ENCODE measurements at regions not wholly inside any gene's neighbourhood (a gene's known extent, or its start where the extent isn't known, plus 50 kb on each side); places are given as distances from the start of the nearest gene placed in this dataset.
"Not testable (repeated sequence)": the region's sequence is repeated elsewhere in the genome, so short reads cannot be mapped to it uniquely, and the experiment has no call there.

DNA sequence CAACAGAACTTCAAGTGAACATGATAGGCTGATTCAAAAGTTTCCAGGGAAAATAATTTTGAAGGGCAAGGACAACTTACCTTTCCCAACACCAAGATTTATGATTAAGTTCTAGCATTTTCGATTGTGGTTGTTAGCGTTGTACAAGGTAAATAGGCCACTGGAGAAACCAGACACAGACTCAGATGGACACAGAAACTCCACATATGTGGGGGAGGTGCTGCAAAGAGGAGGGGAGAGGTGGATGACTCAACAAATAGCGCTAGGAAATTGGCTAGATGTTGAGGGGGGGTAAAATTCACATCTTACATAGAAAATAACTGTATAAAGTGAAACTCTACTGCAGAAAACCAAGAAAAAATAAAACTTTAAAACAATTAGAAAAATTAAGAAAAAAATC is 564.4 kb downstream of the MATN1 start:
- H3K4me1 ChIP-seq: no peaks in the 10 kb centered on the region
- ATAC-seq: no peak
- peaks cover 19% of the 10 kb centered on the region for H3K27me3 ChIP-seq
- H3K4me3 ChIP-seq: no peak overlapping the region
- WGBS, 2 donors (ENCODE audit: low coverage in 1 of 2): 43 to 77% methylated on average over 2 to 3 of the region's 3 CpGs
- TF ChIP-seq EP300 (IDR thresholded peaks at IDR 0.05) (no peak), POLR2A (IDR thresholded peaks at IDR 0.05) (no peak), POLR2AphosphoS5 (IDR thresholded peaks at IDR 0.05) (no peak)
- TF ChIP-seq, protein P1, sequence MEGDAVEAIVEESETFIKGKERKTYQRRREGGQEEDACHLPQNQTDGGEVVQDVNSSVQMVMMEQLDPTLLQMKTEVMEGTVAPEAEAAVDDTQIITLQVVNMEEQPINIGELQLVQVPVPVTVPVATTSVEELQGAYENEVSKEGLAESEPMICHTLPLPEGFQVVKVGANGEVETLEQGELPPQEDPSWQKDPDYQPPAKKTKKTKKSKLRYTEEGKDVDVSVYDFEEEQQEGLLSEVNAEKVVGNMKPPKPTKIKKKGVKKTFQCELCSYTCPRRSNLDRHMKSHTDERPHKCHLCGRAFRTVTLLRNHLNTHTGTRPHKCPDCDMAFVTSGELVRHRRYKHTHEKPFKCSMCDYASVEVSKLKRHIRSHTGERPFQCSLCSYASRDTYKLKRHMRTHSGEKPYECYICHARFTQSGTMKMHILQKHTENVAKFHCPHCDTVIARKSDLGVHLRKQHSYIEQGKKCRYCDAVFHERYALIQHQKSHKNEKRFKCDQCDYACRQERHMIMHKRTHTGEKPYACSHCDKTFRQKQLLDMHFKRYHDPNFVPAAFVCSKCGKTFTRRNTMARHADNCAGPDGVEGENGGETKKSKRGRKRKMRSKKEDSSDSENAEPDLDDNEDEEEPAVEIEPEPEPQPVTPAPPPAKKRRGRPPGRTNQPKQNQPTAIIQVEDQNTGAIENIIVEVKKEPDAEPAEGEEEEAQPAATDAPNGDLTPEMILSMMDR (IDR thresholded peaks at IDR 0.05): no peak
- H3K36me3 ChIP-seq: no peaks in the 10 kb centered on the region
- no peak overlapping the region for H3K27ac ChIP-seq
- peaks cover 0 to 11% (median 0%) of the 10 kb centered on the region in 3 donors for H3K9me3 ChIP-seq

DNA sequence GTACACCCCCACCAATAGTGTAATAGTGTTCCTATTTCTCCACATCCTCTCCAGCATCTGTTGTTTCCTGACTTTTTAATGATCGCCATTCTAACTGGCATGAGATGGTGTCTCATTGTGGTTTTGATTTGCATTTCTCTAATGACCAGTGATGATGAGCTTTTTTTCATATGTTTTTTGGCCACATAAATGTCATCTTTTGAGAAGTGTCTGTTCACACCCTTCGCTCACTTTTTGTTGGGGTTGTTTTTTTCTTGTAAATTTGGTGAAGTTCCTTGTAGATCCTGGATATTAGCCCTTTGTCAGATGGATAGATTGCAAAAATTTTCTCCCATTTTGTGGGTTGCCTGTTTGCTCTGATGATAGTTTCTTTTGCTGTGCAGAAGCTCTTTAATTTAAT is 567.7 kb downstream of the MATN1 start:
- ATAC-seq, H3K4me3 ChIP-seq: not testable (repeated sequence)
- 69 to 94% methylated on average over 2 of the region's 2 CpGs for WGBS, 2 donors (ENCODE audit: low coverage in 1 of 2)

DNA sequence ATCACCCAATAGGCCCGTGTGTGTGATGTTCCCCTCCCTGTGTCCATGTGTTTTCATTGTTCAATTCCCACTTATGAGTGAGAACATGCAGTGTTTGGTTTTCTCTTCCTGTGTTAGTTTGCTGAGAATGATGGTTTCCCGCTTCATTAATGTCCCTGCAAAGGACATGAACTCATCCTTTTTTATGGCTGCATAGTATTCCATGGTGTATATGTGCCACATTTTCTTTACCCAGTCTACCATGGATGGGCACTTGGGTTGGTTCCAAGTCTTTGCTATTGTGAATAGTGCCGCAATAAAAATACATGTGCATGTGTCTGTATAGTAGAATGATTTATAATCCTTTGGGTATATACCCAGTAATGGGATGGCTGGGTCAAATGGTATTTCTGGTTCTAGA is 568.1 kb downstream of the MATN1 start:
- not testable (repeated sequence) for ATAC-seq, H3K27me3 ChIP-seq, H3K4me3 ChIP-seq, H3K27ac ChIP-seq, H3K4me1 ChIP-seq, H3K36me3 ChIP-seq
- H3K9me3 ChIP-seq: peaks cover 0 to 22% (median 0%) of the 10 kb centered on the region in 3 donors
- WGBS, 2 donors (ENCODE audit: low coverage in 1 of 2): 72 to 96% methylated on average over 2 to 3 of the region's 3 CpGs

More for the DNA sequence above, 567.7 kb downstream of the MATN1 start:
- not testable (repeated sequence) for H3K36me3 ChIP-seq, H3K4me1 ChIP-seq, H3K27me3 ChIP-seq, H3K27ac ChIP-seq
- H3K9me3 ChIP-seq: peaks cover 0 to 22% (median 0%) of the 10 kb centered on the region in 3 donors

DNA sequence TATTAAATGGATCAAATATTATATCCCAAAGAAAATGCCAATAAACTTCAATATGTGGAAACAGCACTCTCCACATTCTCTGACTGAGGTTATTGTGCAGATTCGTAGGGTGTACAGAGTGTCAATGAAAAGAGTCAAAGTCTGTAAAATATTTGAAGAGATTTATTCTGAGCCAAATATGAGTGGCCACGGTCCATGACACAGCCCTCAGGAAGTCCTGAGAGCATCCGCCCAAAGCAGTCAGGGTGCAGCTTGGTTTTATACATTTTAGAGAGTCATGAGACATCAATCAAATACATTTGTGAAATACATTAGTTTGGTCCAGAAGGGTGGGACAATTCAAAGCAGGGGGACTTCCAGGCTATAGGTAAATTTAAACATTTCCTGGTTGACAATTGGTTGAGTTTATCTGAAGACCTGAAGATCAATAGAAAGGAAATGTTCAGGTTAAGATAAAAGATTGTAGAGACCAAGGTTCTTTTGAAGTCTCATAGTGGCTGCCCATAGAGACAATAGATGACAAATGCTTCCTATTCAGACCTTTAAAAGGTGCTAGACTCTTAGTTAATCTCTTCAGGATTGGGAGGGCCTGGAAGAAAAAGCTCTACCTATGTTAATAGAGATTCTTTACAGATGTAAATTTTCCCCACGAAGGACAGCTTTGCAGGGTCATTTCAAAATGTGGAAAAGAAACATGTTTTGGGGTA is 569.5 kb downstream of the MATN1 start:
- ATAC-seq: no peak

DNA sequence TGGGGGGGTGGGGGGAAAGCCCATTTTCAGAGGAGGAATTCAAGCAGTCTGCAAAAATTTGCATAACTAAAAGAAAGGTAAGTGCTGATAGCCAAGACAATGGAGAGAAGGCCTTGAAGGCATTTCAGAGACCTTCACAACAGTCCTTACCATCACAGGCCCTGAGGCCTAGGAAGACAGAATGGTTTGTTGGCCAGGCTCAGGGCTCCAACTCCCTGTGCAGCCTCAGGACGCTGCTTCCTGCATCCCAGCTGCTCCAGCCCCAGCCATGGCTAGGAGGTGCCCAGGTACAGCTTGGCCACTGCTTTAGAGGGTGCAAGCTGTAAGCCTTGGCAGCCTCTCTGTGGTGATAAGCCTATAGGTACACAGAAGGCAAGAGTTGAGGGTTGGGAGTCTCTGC is 571.6 kb downstream of the MATN1 start:
- TF ChIP-seq POLR2AphosphoS5 (IDR thresholded peaks at IDR 0.05) (no peak), EP300 (IDR thresholded peaks at IDR 0.05) (no peak), POLR2A (IDR thresholded peaks at IDR 0.05) (no peak)
- TF ChIP-seq, protein P1 (IDR thresholded peaks at IDR 0.05): no peak
- 57% methylated on average over 1 of the region's 1 CpG; no CpG with 5 or more reads in 1 of the 2 donors for WGBS, 2 donors (ENCODE audit: low coverage in 1 of 2)
- H3K9me3 ChIP-seq: peaks cover 0 to 22% (median 0%) of the 10 kb centered on the region in 3 donors
- H3K36me3 ChIP-seq: no peaks in the 10 kb centered on the region
- H3K4me1 ChIP-seq: no peaks in the 10 kb centered on the region
- H3K27ac ChIP-seq: no peak overlapping the region
- no peak for ATAC-seq
- H3K27me3 ChIP-seq: peaks cover 9% of the 10 kb centered on the region
- H3K4me3 ChIP-seq: no peak overlapping the region

More for the DNA sequence above, 569.5 kb downstream of the MATN1 start:
- Histone ChIP-seq H3K36me3 (no peaks in the 10 kb centered on the region), H3K27ac (no peak overlapping the region), H3K9me3 (peaks cover 0 to 22% (median 0%) of the 10 kb centered on the region in 3 donors), H3K4me3 (no peak overlapping the region), H3K4me1 (no peaks in the 10 kb centered on the region), H3K27me3 (peaks cover 9% of the 10 kb centered on the region)
- TF ChIP-seq EP300 (IDR thresholded peaks at IDR 0.05): no peak
- no peak for TF ChIP-seq POLR2A (IDR thresholded peaks at IDR 0.05)
- no peak for TF ChIP-seq POLR2AphosphoS5 (IDR thresholded peaks at IDR 0.05)
- TF ChIP-seq, protein P1 (IDR thresholded peaks at IDR 0.05): no peak
- WGBS, 2 donors (ENCODE audit: low coverage in 1 of 2): 49 to 58% methylated on average over 4 of the region's 4 CpGs

DNA sequence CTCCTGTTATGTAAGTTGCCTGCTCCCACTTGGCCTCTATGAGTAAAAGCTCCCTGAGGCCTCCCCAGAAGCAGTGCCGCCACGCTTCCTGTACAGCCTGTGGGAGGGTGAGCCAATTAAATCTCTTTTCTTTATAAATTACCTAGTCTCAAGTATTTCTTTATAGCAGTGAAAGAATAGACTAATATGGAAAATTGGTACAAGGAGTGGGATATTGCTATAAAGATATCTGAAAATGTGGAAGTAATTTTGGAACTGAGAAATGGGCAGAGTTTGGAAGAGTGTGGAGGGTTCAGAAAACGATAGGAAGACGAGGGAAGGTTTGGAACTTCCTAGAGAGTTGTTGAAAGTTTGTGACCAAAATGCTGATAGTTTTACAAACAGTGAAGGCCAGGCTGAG is 572.3 kb downstream of the MATN1 start:
- ATAC-seq: no peak
- Histone ChIP-seq H3K4me1 (no peaks in the 10 kb centered on the region), H3K9me3 (peaks cover 0 to 16% (median 0%) of the 10 kb centered on the region in 3 donors), H3K36me3 (no peaks in the 10 kb centered on the region), H3K4me3 (no peak overlapping the region), H3K27me3 (peaks cover 7% of the 10 kb centered on the region), H3K27ac (no peak overlapping the region)
- TF ChIP-seq POLR2AphosphoS5 (IDR thresholded peaks at IDR 0.05) (no peak), POLR2A (IDR thresholded peaks at IDR 0.05) (no peak), EP300 (IDR thresholded peaks at IDR 0.05) (no peak)
- TF ChIP-seq, protein P1 (IDR thresholded peaks at IDR 0.05): no peak
- WGBS, 2 donors (ENCODE audit: low coverage in 1 of 2): 71 to 83% methylated on average over 2 to 4 of the region's 4 CpGs
